ELF-1 (cell line): ENCODE measurements at regions not wholly inside any gene's neighbourhood (a gene's known extent, or its start where the extent isn't known, plus 50 kb on each side); places are given as distances from the start of the nearest gene placed in this dataset.
"Not testable (repeated sequence)": the region's sequence is repeated elsewhere in the genome, so short reads cannot be mapped to it uniquely, and the experiment has no call there.

Experiments
- DNase-seq: peaks from one replicate; pipeline ENCODE4 v3.0.0-alpha.2; 2016; ENCODE audit warnings: low read depth, low spot score

DNA sequence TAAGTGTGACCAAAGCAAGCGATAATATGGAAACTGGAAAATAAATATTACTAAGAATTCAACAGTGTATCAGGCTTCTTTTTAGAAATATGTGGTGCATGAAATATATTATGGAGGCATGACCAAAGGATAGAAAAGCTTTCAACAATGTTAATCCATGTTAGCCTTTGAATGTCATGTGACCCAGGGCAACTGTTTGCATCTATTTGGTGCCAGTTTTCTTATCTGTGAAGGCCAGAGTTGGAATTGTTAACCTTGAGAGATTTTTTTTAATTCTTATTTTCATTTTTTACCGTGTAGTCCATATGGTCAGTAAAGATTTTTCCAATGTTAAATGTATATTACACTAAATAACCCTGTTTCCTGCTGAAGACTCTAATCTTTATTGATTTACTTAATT lies 411.1 kb downstream of the BCKDHB start:
- no peak for DNase-seq

GRCh38 chr6:80510521-80510920 lies 404.1 kb downstream of the BCKDHB start:
- not testable (repeated sequence) for DNase-seq

- DNase-seq = no peak
These were observed 402.6 kb downstream of the BCKDHB start for GRCh38 chr6:80508885-80509630.

GRCh38 chr6:80504882-80505281 lies 398.4 kb downstream of the BCKDHB start:
- no peak for DNase-seq

- no peak for DNase-seq
These were observed 397.2 kb downstream of the BCKDHB start for GRCh38 chr6:80503660-80504059.

DNA sequence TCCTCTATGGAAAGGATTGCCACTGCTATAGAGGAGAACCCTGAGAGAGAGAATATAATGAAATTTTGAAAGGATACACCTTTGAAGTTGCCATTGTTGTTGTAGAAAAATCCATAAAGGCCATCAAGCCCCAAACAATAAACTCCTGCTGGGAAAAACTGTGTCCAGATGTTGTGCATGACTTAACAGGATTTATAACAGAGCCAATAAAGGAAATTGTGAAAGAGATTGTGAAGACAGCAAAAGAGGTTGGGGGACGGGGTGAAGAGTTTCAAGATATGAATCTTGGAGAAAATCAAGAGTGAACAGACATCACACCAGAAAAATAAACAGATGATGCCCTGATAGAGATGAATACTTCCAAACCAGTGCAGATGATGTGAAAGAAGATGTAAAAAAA lies 396.4 kb downstream of the BCKDHB start:
- DNase-seq = no peak

DNA sequence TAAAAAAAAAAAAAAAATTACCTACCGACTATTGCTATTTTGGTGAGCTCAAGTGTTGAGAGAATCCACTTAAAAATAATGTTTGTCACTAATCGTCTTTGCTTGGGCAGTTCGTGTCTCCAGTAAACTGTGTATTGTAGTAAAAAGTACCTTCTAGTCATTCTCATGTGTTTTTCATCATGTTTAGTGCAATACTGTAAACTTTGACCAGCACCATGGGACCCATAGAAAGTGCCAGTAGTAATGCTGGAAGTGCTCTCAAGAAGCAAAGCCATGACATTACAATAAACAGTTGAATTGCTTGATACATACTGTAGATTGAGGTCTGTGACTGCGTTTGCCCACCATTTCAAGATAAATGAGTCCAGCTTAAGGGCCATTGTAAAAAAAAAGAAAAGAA lies 395.2 kb downstream of the BCKDHB start:
- DNase-seq = no peak

DNA sequence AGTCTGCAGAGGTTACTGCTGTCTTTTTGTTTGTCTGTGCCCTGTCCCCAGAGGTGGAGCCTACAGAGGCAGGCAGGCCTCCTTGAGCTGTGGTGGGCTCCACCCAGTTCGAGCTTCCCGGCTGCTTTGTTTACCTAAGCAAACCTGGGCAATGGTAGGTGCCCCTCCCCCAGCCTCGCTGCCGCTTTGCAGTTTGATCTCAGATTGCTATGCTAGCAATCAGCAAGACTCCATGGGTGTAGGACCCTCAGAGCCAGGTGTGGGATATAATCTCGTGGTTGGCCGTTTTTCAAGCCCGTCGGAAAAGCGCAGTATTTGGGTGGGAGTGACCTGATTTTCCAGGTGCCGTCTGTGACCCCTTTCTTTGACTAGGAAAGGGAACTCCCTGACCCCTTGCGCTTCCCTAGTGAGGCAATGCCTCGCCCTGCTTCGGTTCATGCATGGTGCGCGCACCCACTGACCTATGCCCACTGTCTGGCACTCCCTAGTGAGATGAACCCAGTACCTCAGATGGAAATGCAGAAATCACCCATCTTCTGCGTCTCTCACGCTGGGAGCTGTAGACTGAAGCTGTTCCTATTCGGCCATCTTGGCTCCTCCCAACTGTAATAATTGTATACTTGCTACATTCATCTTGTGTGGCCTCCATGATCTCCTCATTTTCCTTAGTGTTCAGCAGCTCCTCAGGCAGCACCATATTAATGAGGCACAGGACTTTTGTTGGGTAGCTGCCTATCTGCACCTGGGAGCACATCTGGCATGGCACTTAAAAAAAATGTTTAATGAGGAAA lies 391.4 kb downstream of the BCKDHB start:
- peak; percentile 64 for DNase-seq

DNA sequence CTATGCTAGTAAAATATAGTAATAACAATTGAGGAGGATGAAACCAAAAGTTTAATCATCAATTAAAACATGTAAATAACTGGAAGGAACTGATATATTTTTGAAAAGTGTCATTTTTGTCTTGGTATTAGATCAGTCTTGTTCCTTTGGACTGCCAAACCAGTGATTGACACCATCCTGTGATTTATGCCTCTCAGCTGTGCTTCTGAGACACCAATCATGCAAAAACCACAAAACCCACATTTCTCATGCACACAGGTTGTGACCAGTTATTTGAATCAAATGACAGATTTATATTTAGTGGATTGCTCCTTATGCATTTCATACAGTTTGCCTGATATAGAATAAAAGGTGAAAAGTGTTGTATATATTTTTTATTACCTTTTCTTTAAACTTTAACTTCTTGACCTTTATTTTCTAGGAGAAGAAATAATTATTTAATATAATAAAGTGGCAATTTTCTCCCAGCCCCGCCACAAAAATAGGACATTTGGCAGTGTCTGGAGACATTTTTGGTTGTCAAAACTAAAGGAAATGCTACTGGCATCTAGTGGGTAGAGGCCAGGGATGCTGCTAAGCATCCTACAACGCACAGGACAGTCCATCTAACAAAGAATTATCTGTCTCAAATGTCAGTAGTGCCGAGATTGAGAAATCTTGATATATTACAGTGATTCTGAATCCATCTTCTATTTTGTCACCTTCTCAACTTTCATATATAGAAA lies 383.6 kb downstream of the BCKDHB start:
- no peak for DNase-seq

DNA sequence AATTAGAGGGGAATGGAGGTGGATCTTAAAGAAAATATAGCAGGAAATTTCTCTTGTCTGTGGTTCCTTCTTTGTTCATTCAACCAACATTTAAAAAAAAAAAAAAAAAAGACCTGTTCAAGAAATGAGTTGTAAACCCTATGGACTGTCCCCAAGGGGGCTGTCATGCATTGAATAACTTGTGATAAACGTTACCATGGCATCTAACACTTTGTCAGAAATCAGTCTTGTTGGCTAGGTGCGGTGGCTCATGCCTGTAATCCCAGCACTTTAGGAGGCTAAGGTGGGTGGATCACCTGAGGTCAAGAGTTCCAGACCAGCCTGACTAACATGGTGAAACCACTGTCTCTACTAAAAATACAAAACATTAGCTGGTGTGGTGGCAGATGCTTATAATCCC lies 381.7 kb downstream of the BCKDHB start:
- DNase-seq = no peak

- not testable (repeated sequence) for DNase-seq
These were observed 379.0 kb downstream of the BCKDHB start for GRCh38 chr6:80485494-80485893.

- DNase-seq = no peak
These were observed 375.6 kb downstream of the BCKDHB start for GRCh38 chr6:80482056-80482455.

GRCh38 chr6:80480421-80481157 lies 374.1 kb downstream of the BCKDHB start:
- DNase-seq = no peak

- DNase-seq = no peak
These were observed 371.6 kb downstream of the BCKDHB start for GRCh38 chr6:80478030-80478429.

DNA sequence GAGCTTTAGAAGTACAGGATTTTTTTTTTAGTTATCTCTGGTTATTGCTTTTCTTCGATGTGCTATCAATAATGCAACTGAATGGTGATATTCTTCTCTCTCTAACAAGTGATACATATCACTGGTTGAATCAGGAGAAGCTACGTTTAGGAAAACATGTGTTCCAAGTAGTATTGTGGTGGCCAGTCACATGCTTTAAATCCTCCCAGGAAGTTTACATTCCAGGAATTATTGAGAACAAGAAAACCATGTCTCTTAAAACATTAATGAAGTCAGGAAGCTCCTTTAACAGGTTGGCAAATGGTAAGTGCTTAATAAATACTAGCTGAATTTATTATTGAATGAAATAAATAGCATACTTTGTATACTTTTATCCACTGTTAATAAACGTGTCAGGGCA lies 371.1 kb downstream of the BCKDHB start:
- DNase-seq = no peak

DNA sequence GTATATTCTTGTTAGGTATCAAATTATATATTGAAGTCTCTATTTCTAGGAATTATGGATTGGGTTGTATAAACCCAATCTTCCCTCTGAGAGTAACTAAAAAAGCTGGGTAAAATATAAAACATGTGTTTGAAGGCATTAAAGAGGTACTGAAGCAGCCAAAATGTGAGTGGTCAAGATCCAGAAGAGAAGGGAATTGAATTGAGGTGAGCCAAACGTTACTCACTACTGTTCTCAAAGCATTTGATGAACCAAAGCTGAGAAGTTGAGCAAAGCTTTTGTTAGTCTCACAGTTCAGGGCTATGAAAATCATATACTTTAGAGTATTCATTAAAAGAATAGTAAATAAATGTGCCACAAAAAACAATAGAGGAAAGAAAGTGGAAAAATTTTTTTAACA lies 365.8 kb downstream of the BCKDHB start:
- no peak for DNase-seq

DNA sequence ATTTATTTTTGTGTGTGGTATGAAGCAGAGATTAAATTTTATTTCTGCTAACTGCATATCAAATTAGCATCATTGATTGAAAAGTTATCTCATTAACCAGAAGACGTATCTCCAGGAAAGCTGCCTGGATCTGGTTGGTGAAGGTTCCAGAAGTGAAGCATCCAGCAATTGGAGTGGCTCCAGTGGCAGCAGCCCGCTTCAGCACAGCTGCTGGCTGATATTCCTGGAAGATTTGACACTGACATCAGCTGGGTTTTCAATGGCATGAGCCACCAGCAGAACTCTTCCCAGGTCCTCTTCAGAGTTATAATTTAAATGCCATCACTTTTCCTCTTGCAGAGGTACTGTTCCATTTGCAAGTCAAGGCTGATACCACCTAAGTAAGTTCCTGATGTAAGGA lies 363.5 kb downstream of the BCKDHB start:
- no peak for DNase-seq

GRCh38 chr6:80468398-80468797 lies 361.9 kb downstream of the BCKDHB start:
- no peak for DNase-seq

- DNase-seq = no peak
These were observed 360.9 kb downstream of the BCKDHB start for GRCh38 chr6:80467408-80467807.

- no peak for DNase-seq
These were observed 360.5 kb downstream of the BCKDHB start for GRCh38 chr6:80466981-80467380.

DNA sequence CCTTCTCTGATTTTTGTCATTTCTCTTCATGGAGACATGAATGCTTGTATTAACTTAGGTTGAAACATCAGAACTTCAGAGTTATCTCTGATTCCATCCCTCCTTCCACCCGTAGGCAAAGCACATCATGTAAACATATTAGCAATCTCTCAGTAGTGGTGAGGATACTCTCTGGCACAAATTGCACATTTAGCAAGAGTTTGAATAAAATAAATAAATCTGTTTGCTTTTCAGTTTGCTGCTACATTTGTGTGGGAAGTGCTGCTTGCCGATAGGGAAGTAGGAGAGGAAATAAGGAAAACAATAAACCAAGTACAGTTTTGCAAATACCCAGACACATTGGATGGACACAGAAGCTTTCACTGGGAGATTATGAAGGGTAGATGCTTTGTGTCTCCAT lies 359.0 kb downstream of the BCKDHB start:
- DNase-seq = no peak

DNA sequence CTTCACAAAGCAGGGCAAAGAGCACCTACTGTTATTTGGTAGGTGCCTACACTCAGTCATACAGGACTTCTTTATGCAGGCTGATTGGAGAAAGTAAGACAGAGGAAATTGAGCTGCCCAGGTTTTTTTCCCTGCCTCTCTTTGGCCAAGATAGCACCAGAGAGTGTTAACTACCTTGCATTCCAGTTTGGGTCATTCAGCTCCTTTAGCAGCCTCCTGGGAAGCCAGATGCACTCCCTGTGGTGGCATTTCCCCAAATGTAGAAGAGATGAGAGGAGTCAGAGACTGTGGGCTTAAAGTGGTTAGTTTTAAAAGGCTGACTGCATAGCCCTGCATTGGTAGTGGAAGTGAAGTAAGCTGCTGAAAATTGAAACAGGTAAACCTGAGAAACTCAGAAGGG lies 358.4 kb downstream of the BCKDHB start:
- DNase-seq = no peak
